PC-3 (cell line): ENCODE measurements at regions not wholly inside any gene's neighbourhood (a gene's known extent, or its start where the extent isn't known, plus 50 kb on each side); places are given as distances from the start of the nearest gene placed in this dataset.

Experiments used
- ATAC-seq: fragments of 200-7000 bp; cut with Tn5 transposase; 2 replicates; pipeline ENCODE4 v1.9.1; 2020; ENCODE audit warnings: mild to moderate bottlenecking, moderate library complexity
- BruUV-seq: library from RNA; stranded (reverse); fragments of 400-500 nt; replicated peaks from 2 replicates; lab custom pipeline; 2021; lab: Mats Ljungman, UMichigan
- CTCF ChIA-PET: fragments of 300-600 bp; sonication (Branson Sonifier 250); formaldehyde crosslinking; loops from one replicate; lab custom pipeline; 2022; ENCODE audit warnings: antibody characterized with exemption; lab: Charles Lee
- POLR2A ChIA-PET: fragments of 300-600 bp; sonication (Branson Sonifier 250); formaldehyde crosslinking; loops from one replicate; lab custom pipeline; 2022; ENCODE audit warnings: antibody characterized with exemption; ENCODE audit not compliant: unreplicated experiment; lab: Charles Lee
- DNase-seq: peaks from one replicate; pipeline ENCODE4 v3.0.0-alpha.2; 2015
- H2AFZ ChIP-seq: fragments of 300-600 bp; sonication (generic); 2 replicates; pipeline ENCODE4 v1.6.0; 2016; ENCODE audit warnings: antibody characterized with exemption, low read length
- H3F3A ChIP-seq: fragments of 300-600 bp; sonication (generic); one replicate; pipeline ENCODE4 v1.6.0; 2017; ENCODE audit warnings: antibody characterized with exemption, low read length, control low read depth, mild to moderate bottlenecking; ENCODE audit not compliant: unreplicated experiment
- H3K27ac ChIP-seq: fragments of 300-600 bp; sonication (generic); 2 replicates; pipeline ENCODE4 v1.5.1; 2016; ENCODE audit warnings: mild to moderate bottlenecking, low read length
- H3K27me3 ChIP-seq: fragments of 300-600 bp; sonication (generic); 2 replicates; pipeline ENCODE4 v1.6.1; 2016; ENCODE audit warnings: low read length, mixed read lengths
- H3K36me3 ChIP-seq: fragments of 300-600 bp; sonication (generic); 2 replicates; pipeline ENCODE4 v1.6.1; 2016; ENCODE audit warnings: low read depth, mixed run types, low read length, mixed read lengths
- H3K4me1 ChIP-seq: fragments of 300-600 bp; sonication (generic); 2 replicates; pipeline ENCODE4 v1.5.1; 2016; ENCODE audit warnings: low read length; ENCODE audit not compliant: insufficient read depth
- H3K4me2 ChIP-seq: fragments of 300-600 bp; sonication (generic); 2 replicates; pipeline ENCODE4 v1.6.0; 2016; ENCODE audit warnings: low read length
- H3K4me3 ChIP-seq: fragments of 300-600 bp; sonication (generic); 2 replicates; pipeline ENCODE4 v1.5.1; 2016; ENCODE audit warnings: mild to moderate bottlenecking, low read length, mixed read lengths
- H3K79me2 ChIP-seq: fragments of 300-600 bp; sonication (generic); 2 replicates; pipeline ENCODE4 v1.6.1; 2017; ENCODE audit warnings: low read length, mixed read lengths
- H3K9ac ChIP-seq: fragments of 300-600 bp; sonication (generic); 2 replicates; pipeline ENCODE4 v1.6.0; 2016; ENCODE audit warnings: mild to moderate bottlenecking, low read length
- H3K9me2 ChIP-seq: fragments of 300-600 bp; sonication (generic); replicated peaks from 2 replicates; pipeline ENCODE4 v1.6.1; 2016; ENCODE audit warnings: mixed run types, low read length, mixed read lengths
- H3K9me3 ChIP-seq: fragments of 300-600 bp; sonication (generic); 2 replicates; pipeline ENCODE4 v1.6.1; 2016; ENCODE audit warnings: low read length, mixed read lengths
- H4K20me1 ChIP-seq: fragments of 300-600 bp; sonication (generic); 2 replicates; pipeline ENCODE4 v1.6.1; 2016; ENCODE audit warnings: low read length, mixed read lengths
- CTCF ChIP-seq: fragments of 300-600 bp; sonication (generic); conservative IDR thresholded peaks from 2 replicates; pipeline ENCODE4 v1.5.1; 2017; ENCODE audit warnings: antibody characterized with exemption, low read depth, mild to moderate bottlenecking, low read length
- EZH2 ChIP-seq: fragments of 300-600 bp; sonication (generic); IDR thresholded peaks from one replicate; pipeline ENCODE4 v1.6.1; 2017; ENCODE audit warnings: antibody characterized with exemption, mild to moderate bottlenecking, low read length; ENCODE audit not compliant: unreplicated experiment
- EZH2phosphoT487 ChIP-seq: fragments of 300-600 bp; sonication (generic); IDR thresholded peaks from 2 replicates; pipeline ENCODE4 v1.6.1; 2018; ENCODE audit warnings: mild to moderate bottlenecking, antibody characterized with exemption, low read length, borderline replicate concordance
- intact Hi-C: fragments of 100-400 bp; cut with micrococcal nuclease; formaldehyde crosslinking; loops from 2 replicates; pipeline ENCODE4 v1.9.0; 2023

DNA sequence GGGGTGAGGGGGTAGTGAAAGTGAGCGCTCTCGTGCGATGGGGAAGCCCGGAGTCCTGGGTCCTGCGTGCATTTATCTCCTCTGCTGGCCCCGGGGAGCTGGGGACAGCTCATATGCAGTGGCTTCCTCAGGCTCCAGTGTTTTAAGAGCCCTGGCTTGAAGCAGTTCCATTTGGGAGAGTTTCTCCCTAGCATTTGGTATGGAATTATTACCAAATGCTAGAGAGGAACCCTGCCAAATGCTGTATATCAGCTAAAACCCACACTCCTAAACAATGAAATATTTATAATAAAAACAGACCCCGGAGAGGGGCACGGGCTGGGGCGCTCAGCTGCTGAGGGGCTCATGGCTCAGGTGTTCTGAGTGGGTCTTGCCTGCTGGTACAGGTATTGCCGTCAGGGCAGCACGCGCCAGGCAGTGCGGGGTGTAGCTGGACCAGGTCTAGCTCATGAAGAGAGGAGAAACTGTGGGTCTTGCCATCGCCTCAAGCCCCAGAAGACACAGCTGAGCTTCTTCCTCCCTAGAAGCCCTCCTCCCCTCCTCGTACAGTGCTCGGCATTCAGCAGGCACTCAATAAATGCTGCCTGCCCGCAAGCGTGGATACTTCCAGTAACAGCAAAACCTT lies 163.6 kb upstream of the ZNF536 start:
- intact Hi-C loops = no loop called here
- Histone ChIP-seq H3K4me3 (no peak overlapping the region), H3K27me3 (peaks cover 28% of the 10 kb centered on the region), H2AFZ (no peak overlapping the region), H3K9ac (no peak overlapping the region), H3F3A (no peaks in the 10 kb centered on the region), H3K4me1 (no peaks in the 10 kb centered on the region), H3K4me2 (no peak overlapping the region), H4K20me1 (no peaks in the 10 kb centered on the region), H3K9me2 (no peaks in the 10 kb centered on the region), H3K27ac (no peak overlapping the region), H3K9me3 (no peaks in the 10 kb centered on the region), H3K36me3 (no peaks in the 10 kb centered on the region), H3K79me2 (no peaks in the 10 kb centered on the region)
- DNase-seq = no peak
- TF ChIP-seq CTCF = no peak
- TF ChIP-seq EZH2 = no peak
- TF ChIP-seq EZH2phosphoT487 = no peak
- ATAC-seq = no peak
- ChIA-PET CTCF (no interaction called here), POLR2A (no interaction called here)
- BruUV-seq = no TSS peak

DNA sequence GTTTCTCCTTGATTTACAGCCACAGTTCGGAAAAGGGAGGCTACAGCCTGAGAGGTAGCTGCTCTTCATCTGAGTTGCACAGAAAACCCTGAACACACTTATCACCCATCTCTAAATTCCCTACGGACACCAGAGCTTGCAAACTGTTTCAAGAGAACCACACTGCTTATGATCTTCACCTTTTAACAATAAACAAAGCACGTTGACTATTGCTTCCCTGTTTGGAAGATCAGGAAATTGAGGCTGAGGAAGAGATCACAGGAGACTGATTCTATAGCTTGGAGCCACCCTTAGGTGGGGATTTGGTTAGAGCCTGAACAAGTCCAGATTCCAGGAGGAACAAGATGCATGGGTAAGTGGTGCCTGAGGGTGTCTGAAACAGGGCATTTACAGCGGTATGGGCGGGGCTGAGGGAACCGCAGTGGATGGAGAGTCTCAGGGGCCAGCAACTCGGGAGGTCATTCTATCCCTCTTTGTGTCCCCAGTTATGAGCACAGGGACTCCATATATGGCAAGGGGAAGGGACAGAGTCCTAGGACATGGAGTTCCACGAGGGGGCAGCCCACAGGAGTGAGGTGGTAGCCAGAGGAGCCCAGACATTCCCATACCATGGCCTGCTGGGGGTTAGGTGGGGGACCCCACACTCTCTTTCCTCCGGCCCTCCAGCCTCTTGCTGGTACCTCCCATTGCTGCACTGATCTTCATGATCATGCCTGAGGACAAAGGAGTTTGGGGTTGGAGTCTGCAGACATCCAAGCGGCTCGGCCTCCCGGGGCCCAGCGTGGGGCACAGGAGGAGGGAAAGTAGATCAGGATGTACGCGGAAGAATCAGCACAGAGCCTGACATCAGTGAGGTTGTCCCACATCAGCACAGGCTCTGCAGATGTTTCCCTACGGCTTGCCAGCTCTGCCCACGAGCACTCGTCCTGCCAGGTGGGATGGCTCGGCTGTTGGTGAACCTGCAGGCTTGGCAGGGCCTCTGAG lies 162.3 kb upstream of the ZNF536 start:
- no peak overlapping the region for H2AFZ ChIP-seq
- no peaks in the 10 kb centered on the region for H3K9me3 ChIP-seq
- no peaks in the 10 kb centered on the region for H3K4me1 ChIP-seq
- peaks cover 28% of the 10 kb centered on the region for H3K27me3 ChIP-seq
- ChIA-PET CTCF (no interaction called here), POLR2A (no interaction called here)
- H3K4me2 ChIP-seq = no peak overlapping the region
- no peaks in the 10 kb centered on the region for H3K36me3 ChIP-seq
- H3K4me3 ChIP-seq = no peak overlapping the region
- H3K9ac ChIP-seq = no peak overlapping the region
- no TSS peak for BruUV-seq
- H3K79me2 ChIP-seq = no peaks in the 10 kb centered on the region
- H4K20me1 ChIP-seq = no peaks in the 10 kb centered on the region
- H3F3A ChIP-seq = no peaks in the 10 kb centered on the region
- intact Hi-C loops = no loop called here
- no peak for DNase-seq
- no peak for ATAC-seq
- H3K27ac ChIP-seq = no peak overlapping the region
- TF ChIP-seq EZH2phosphoT487 = no peak
- TF ChIP-seq EZH2 = no peak
- TF ChIP-seq CTCF = no peak
- no peaks in the 10 kb centered on the region for H3K9me2 ChIP-seq

DNA sequence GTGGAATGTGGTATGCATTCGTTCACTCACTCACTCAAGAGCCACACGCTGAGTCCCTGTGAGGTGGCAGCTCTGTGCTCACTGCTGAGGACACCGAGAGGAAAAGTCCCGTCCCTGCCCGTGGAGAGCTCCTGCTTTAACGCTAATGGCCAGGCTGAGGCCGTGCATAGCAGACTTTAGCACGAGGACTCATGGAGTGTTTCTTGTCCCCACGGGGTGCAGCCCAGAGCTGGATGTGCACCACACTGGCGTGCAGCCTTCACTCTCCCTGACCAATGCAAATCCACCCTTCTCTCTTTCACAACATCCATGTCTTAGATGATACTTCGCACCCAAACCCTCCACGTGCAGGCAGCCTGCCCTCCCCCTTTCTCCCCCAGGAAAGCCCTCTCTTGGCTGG lies 159.6 kb upstream of the ZNF536 start:
- Histone ChIP-seq H3K27ac (no peak overlapping the region), H3K9ac (no peak overlapping the region), H3K79me2 (no peaks in the 10 kb centered on the region), H3K9me2 (no peaks in the 10 kb centered on the region), H3K9me3 (no peaks in the 10 kb centered on the region), H3K4me2 (no peak overlapping the region), H3K36me3 (no peaks in the 10 kb centered on the region), H4K20me1 (no peaks in the 10 kb centered on the region), H2AFZ (no peak overlapping the region), H3K27me3 (peaks cover 15% of the 10 kb centered on the region), H3F3A (no peaks in the 10 kb centered on the region), H3K4me1 (no peaks in the 10 kb centered on the region), H3K4me3 (no peak overlapping the region)
- CTCF ChIA-PET = no interaction called here
- ATAC-seq (no peak), DNase-seq (no peak)
- intact Hi-C loops = no loop called here
- POLR2A ChIA-PET = no interaction called here
- TF ChIP-seq CTCF (no peak), EZH2phosphoT487 (no peak), EZH2 (no peak)
- BruUV-seq = no TSS peak
